ENCODE measurements at regions not wholly inside any gene's neighbourhood (a gene's known extent, or its start where the extent isn't known, plus 50 kb on each side); places are given as distances from the start of the nearest gene placed in this dataset.

- Histone ChIP-seq H3K27ac (ENCODE audit: low read length) (no peak overlapping the region), H3K9me3 (ENCODE audit: low read length) (no peaks in the 10 kb centered on the region), H3K27me3 (ENCODE audit: insufficient read depth, low read depth, low read length) (no peaks in the 10 kb centered on the region), H3F3A (ENCODE audit: insufficient read depth, low read length, poor library complexity, severe bottlenecking) (no peaks in the 10 kb centered on the region), H3K4me3 (ENCODE audit: low read length) (no peak overlapping the region), H3K9me2 (ENCODE audit: insufficient read depth, low read length) (no peaks in the 10 kb centered on the region), H2AFZ (ENCODE audit: low read depth, low read length) (no peak overlapping the region), H3K4me2 (ENCODE audit: low read length) (no peak overlapping the region), H4K20me1 (ENCODE audit: insufficient read depth) (no peaks in the 10 kb centered on the region), H3K9ac (ENCODE audit: low read length) (no peak overlapping the region), H3K79me2 (replicated peaks; ENCODE audit: insufficient read depth, low read length) (no peaks in the 10 kb centered on the region), H3K36me3 (ENCODE audit: insufficient read depth, low read length) (no peaks in the 10 kb centered on the region)
- TF ChIP-seq REST (IDR thresholded peaks at IDR 0.05; ENCODE audit: borderline replicate concordance) (no peak), TAF1 (IDR thresholded peaks at IDR 0.05; ENCODE audit: low read depth) (no peak), MXI1 (conservative IDR thresholded peaks at IDR 0.05; ENCODE audit: poor library complexity, severe bottlenecking) (no peak), SMC3 (conservative IDR thresholded peaks at IDR 0.05; ENCODE audit: poor library complexity) (no peak), EZH2 (IDR thresholded peaks at IDR 0.05; ENCODE audit: borderline replicate concordance, insufficient read depth, low read length, poor library complexity, severe bottlenecking) (no peak), EP300 (conservative IDR thresholded peaks at IDR 0.05; ENCODE audit: poor library complexity, severe bottlenecking) (no peak), POLR2AphosphoS5 (IDR thresholded peaks at IDR 0.05) (no peak), RAD21 (conservative IDR thresholded peaks at IDR 0.05) (no peak)
- TF ChIP-seq, protein P1, sequence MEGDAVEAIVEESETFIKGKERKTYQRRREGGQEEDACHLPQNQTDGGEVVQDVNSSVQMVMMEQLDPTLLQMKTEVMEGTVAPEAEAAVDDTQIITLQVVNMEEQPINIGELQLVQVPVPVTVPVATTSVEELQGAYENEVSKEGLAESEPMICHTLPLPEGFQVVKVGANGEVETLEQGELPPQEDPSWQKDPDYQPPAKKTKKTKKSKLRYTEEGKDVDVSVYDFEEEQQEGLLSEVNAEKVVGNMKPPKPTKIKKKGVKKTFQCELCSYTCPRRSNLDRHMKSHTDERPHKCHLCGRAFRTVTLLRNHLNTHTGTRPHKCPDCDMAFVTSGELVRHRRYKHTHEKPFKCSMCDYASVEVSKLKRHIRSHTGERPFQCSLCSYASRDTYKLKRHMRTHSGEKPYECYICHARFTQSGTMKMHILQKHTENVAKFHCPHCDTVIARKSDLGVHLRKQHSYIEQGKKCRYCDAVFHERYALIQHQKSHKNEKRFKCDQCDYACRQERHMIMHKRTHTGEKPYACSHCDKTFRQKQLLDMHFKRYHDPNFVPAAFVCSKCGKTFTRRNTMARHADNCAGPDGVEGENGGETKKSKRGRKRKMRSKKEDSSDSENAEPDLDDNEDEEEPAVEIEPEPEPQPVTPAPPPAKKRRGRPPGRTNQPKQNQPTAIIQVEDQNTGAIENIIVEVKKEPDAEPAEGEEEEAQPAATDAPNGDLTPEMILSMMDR (IDR thresholded peaks at IDR 0.05; ENCODE audit: poor library complexity, severe bottlenecking): no peak
Observed at GRCh38 chr6:167703347-167703746, 123.4 kb upstream of the AFDN start.

DNA sequence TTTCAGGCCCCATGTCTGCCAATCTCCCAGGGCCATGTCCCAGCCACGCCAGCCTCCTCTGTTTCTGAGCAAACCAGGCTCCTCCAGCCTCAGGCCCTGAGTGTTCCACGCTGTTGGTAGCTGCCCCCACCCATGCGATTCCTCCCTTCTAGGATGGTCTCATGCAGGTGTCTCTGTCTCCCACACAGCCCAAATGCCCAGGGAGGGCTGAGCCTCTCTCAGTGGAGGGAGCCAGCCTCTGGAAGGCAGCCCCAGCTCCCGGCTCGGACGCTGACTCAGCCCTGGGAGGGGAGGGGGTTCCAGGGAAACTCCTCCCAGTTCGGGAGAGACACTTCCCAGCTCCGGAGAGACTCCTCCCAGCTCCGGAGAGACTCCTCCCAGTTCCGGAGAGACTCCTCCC, 122.9 kb upstream of the AFDN start:
- Histone ChIP-seq H3K27ac (ENCODE audit: low read length) (no peak overlapping the region), H3K27me3 (ENCODE audit: insufficient read depth, low read depth, low read length) (no peaks in the 10 kb centered on the region), H3K79me2 (replicated peaks; ENCODE audit: insufficient read depth, low read length) (no peaks in the 10 kb centered on the region), H3K36me3 (ENCODE audit: insufficient read depth, low read length) (no peaks in the 10 kb centered on the region), H3K4me3 (ENCODE audit: low read length) (no peak overlapping the region), H3K4me2 (ENCODE audit: low read length) (no peak overlapping the region), H2AFZ (ENCODE audit: low read depth, low read length) (no peak overlapping the region), H3F3A (ENCODE audit: insufficient read depth, low read length, poor library complexity, severe bottlenecking) (no peaks in the 10 kb centered on the region), H3K9ac (ENCODE audit: low read length) (no peak overlapping the region), H4K20me1 (ENCODE audit: insufficient read depth) (no peaks in the 10 kb centered on the region), H3K9me3 (ENCODE audit: low read length) (no peaks in the 10 kb centered on the region), H3K9me2 (ENCODE audit: insufficient read depth, low read length) (no peaks in the 10 kb centered on the region)
- TF ChIP-seq SMC3 (conservative IDR thresholded peaks at IDR 0.05; ENCODE audit: poor library complexity) (no peak), MXI1 (conservative IDR thresholded peaks at IDR 0.05; ENCODE audit: poor library complexity, severe bottlenecking) (no peak), REST (IDR thresholded peaks at IDR 0.05; ENCODE audit: borderline replicate concordance) (no peak), TAF1 (IDR thresholded peaks at IDR 0.05; ENCODE audit: low read depth) (no peak), EP300 (conservative IDR thresholded peaks at IDR 0.05; ENCODE audit: poor library complexity, severe bottlenecking) (no peak), POLR2AphosphoS5 (IDR thresholded peaks at IDR 0.05) (no peak), EZH2 (IDR thresholded peaks at IDR 0.05; ENCODE audit: borderline replicate concordance, insufficient read depth, low read length, poor library complexity, severe bottlenecking) (no peak), RAD21 (conservative IDR thresholded peaks at IDR 0.05) (no peak)
- TF ChIP-seq, protein P1 (IDR thresholded peaks at IDR 0.05; ENCODE audit: poor library complexity, severe bottlenecking): no peak
